NB4 (cell line): ENCODE measurements at regions not wholly inside any gene's neighbourhood (a gene's known extent, or its start where the extent isn't known, plus 50 kb on each side); places are given as distances from the start of the nearest gene placed in this dataset.

ENCODE experiments used
- DNase-seq: peaks from one replicate; pipeline ENCODE4 v3.0.0; 2010; ENCODE audit warnings: low read depth
- H3K4me3 ChIP-seq: one replicate; pipeline ENCODE4 v1.5.1; 2011; ENCODE audit warnings: mild to moderate bottlenecking, low read depth, low read length, moderate library complexity
- CTCF ChIP-seq: IDR thresholded peaks from one replicate; pipeline ENCODE4 v1.5.1; 2012; ENCODE audit warnings: low read depth, low read length
- MYC ChIP-seq: IDR thresholded peaks from 2 replicates; pipeline ENCODE4 v1.6.1; 2011; ENCODE audit warnings: low read depth, low read length
- POLR2A ChIP-seq: IDR thresholded peaks from 2 replicates; pipeline ENCODE4 v1.6.1; 2011; ENCODE audit warnings: mild to moderate bottlenecking; ENCODE audit not compliant: insufficient read length; ENCODE audit errors: extremely low read depth
- TF ChIP-seq, protein P1 (sequence below): IDR thresholded peaks from 2 replicates; pipeline ENCODE4 v1.6.1; 2011; ENCODE audit warnings: low read depth, low read length

DNA sequence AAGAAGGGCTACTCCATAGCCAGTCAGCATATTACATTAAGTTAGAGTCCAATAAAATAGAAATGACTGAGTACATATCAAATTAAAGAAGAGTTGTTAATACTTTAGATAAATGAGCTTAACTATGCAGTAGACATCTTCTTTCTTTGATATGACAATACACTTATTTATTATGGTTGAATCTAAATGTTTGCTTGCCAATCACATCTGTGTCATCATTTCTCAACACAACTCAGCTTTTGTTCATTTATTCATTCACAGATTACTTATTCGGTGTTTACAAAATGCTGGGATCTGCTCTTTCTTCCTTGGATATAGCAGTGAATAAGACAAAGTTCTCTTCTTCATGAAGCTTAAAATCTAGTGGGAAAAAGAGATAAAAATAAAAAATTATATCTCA, 614.6 kb upstream of the ATP2B1 start:
- TF ChIP-seq CTCF (no peak), POLR2A (no peak), MYC (no peak)
- TF ChIP-seq, protein P1, sequence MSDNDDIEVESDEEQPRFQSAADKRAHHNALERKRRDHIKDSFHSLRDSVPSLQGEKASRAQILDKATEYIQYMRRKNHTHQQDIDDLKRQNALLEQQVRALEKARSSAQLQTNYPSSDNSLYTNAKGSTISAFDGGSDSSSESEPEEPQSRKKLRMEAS: no peak
- H3K4me3 ChIP-seq: no peak overlapping the region
- no peak for DNase-seq

DNA sequence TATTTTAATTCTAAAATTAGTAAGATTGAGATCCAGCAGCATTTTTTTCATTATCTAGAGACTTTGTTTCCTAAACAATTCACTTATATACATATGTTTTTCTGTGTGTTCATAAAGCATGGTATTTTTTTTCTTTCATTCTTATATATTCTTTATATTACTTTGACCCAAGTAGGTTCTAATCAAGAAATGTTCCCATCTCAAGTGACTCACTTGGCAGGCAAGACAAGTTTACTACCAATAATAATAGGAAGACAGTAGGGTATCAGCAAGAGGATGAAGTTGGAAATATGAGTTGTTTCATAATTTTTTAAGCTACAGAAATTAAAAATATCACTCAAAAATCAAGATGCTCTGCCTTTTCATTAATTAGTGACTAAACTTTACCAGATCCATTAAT, 613.4 kb upstream of the ATP2B1 start:
- TF ChIP-seq, protein P1: no peak
- TF ChIP-seq CTCF (no peak), POLR2A (no peak), MYC (no peak)
- no peak overlapping the region for H3K4me3 ChIP-seq
- DNase-seq: no peak

DNA sequence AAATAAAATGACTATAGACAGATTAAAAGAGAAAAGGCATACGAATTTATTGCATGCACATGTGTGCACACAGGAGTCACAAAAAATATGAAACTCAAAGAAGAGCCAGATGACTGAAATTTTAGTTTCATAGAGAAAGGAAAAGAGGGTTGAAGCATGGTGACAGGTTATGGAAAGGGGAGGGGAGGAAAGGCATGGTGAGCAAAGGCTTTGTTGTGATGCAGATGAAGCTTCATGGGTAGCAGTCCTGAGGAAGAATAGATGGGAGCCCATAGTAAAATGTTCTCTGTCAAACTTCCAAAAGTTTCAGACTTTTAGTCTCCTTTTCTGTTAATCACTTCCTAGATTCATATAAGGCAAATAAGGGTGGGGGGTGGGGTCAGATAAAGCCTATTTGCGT, 612.7 kb upstream of the ATP2B1 start:
- DNase-seq: no peak
- H3K4me3 ChIP-seq: no peak overlapping the region
- TF ChIP-seq POLR2A (no peak), CTCF (no peak), MYC (no peak)
- TF ChIP-seq, protein P1: no peak

DNA sequence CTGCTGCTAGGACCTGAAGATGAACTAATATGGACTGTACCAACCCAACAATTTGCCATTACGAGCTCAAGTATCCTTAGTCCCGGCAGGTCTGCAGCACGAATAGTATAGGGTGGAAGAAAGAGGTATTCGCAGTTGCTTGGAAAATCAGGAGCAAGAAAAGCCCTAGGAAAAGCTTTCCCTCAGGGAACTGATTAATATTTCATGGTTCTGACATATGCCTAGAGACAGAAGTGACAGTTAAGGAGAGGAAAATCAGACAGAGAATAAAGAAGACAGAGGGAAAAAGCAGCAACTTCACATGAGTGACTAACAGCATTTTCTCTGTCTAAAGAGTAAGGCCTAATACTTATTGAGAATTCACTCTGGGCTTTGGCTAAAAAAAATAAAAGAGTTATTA, 602.9 kb upstream of the ATP2B1 start:
- no peak overlapping the region for H3K4me3 ChIP-seq
- TF ChIP-seq, protein P1: no peak
- TF ChIP-seq MYC: no peak
- no peak for TF ChIP-seq POLR2A
- no peak for TF ChIP-seq CTCF
- no peak for DNase-seq

DNA sequence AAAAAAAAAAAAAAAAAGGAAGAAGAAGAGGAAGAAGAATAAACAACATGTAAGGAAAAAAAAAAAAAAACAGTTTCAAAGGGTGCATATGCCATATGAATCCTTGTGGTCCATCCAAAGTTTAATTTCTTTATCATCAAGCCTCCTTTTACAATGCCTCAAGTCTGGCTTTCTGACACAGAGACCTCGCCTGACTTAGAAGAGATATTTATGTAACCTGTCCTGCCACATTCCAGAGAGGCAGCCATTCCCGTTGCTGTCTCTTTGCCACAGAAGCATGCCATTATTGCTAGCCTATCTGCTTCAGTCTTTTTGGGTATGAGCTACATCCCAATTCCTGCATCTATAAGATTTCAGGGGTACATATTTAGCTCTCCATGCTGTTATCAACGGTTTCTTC, 596.7 kb upstream of the ATP2B1 start:
- TF ChIP-seq POLR2A (no peak), CTCF (no peak)
- H3K4me3 ChIP-seq: no peak overlapping the region
- DNase-seq: no peak

DNA sequence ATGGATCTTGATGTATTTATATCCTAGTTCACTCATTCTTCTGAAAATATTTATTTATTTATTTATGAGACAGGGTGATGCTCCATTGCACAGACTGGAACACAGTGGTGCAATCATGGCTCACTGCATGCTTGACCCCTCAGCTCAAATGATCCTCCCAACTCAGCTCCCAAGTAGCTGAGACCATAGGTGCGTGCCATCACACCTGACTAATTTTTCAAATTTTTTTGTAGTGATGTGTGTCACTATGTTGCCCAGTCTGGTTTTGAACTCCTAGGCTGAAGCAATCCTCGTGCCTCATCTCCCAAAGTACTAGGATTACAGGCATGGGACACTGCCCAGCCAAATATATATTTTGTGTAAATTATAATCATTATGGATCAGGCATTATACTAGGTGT, 595.6 kb upstream of the ATP2B1 start:
- no peak for DNase-seq
- TF ChIP-seq, protein P1: no peak
- no peak for TF ChIP-seq MYC
- no peak for TF ChIP-seq CTCF
- no peak for TF ChIP-seq POLR2A
- no peak overlapping the region for H3K4me3 ChIP-seq
